ENCODE measurements at regions not wholly inside any gene's neighbourhood (a gene's known extent, or its start where the extent isn't known, plus 50 kb on each side); places are given as distances from the start of the nearest gene placed in this dataset.

DNA sequence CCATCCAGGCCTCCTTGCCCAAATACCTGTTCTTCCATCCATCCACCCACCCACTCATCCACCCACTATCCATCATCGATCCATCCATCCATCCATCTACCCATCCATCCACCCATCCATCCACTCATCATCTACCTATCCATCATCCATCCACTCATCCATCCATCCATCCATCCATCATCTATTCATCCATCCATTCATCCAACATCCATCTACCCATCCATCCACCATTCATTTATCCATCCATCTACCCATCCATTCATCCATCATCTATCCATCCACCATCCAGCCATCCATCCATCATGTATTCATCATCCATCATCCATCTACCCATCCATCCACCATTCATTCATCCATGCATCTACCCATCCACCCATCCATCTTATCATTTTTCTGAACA is 413.2 kb downstream of the CTTN start:
- no peak for TF ChIP-seq FOXM1 (IDR thresholded peaks at IDR 0.05; ENCODE audit: low read depth)
- TF ChIP-seq, protein P1, sequence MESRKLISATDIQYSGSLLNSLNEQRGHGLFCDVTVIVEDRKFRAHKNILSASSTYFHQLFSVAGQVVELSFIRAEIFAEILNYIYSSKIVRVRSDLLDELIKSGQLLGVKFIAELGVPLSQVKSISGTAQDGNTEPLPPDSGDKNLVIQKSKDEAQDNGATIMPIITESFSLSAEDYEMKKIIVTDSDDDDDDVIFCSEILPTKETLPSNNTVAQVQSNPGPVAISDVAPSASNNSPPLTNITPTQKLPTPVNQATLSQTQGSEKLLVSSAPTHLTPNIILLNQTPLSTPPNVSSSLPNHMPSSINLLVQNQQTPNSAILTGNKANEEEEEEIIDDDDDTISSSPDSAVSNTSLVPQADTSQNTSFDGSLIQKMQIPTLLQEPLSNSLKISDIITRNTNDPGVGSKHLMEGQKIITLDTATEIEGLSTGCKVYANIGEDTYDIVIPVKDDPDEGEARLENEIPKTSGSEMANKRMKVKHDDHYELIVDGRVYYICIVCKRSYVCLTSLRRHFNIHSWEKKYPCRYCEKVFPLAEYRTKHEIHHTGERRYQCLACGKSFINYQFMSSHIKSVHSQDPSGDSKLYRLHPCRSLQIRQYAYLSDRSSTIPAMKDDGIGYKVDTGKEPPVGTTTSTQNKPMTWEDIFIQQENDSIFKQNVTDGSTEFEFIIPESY (IDR thresholded peaks at IDR 0.05; ENCODE audit: borderline replicate concordance, low read depth), result no peak
- TF ChIP-seq EZH2phosphoT487 (IDR thresholded peaks at IDR 0.05; ENCODE audit: borderline replicate concordance, low read depth), result no peak
- TF ChIP-seq SIN3A (IDR thresholded peaks at IDR 0.05; ENCODE audit: borderline replicate concordance, low read depth, low read length), result no peak
- TF ChIP-seq NRF1 (IDR thresholded peaks at IDR 0.05; ENCODE audit: low read depth, low read length), result no peak
- TF ChIP-seq, protein P2, sequence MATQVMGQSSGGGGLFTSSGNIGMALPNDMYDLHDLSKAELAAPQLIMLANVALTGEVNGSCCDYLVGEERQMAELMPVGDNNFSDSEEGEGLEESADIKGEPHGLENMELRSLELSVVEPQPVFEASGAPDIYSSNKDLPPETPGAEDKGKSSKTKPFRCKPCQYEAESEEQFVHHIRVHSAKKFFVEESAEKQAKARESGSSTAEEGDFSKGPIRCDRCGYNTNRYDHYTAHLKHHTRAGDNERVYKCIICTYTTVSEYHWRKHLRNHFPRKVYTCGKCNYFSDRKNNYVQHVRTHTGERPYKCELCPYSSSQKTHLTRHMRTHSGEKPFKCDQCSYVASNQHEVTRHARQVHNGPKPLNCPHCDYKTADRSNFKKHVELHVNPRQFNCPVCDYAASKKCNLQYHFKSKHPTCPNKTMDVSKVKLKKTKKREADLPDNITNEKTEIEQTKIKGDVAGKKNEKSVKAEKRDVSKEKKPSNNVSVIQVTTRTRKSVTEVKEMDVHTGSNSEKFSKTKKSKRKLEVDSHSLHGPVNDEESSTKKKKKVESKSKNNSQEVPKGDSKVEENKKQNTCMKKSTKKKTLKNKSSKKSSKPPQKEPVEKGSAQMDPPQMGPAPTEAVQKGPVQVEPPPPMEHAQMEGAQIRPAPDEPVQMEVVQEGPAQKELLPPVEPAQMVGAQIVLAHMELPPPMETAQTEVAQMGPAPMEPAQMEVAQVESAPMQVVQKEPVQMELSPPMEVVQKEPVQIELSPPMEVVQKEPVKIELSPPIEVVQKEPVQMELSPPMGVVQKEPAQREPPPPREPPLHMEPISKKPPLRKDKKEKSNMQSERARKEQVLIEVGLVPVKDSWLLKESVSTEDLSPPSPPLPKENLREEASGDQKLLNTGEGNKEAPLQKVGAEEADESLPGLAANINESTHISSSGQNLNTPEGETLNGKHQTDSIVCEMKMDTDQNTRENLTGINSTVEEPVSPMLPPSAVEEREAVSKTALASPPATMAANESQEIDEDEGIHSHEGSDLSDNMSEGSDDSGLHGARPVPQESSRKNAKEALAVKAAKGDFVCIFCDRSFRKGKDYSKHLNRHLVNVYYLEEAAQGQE (IDR thresholded peaks at IDR 0.05; ENCODE audit: low read depth, low read length), result no peak
- TF ChIP-seq POLR2AphosphoS5 (IDR thresholded peaks at IDR 0.05; ENCODE audit: low read depth, low read length), result no peak
- no peak for TF ChIP-seq JUND (IDR thresholded peaks at IDR 0.05)
- no peak for TF ChIP-seq ELF1 (IDR thresholded peaks at IDR 0.05)
- TF ChIP-seq, protein P3, sequence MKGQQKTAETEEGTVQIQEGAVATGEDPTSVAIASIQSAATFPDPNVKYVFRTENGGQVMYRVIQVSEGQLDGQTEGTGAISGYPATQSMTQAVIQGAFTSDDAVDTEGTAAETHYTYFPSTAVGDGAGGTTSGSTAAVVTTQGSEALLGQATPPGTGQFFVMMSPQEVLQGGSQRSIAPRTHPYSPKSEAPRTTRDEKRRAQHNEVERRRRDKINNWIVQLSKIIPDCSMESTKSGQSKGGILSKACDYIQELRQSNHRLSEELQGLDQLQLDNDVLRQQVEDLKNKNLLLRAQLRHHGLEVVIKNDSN (IDR thresholded peaks at IDR 0.05; ENCODE audit: borderline replicate concordance, low read depth), result no peak
- TF ChIP-seq, protein P4, sequence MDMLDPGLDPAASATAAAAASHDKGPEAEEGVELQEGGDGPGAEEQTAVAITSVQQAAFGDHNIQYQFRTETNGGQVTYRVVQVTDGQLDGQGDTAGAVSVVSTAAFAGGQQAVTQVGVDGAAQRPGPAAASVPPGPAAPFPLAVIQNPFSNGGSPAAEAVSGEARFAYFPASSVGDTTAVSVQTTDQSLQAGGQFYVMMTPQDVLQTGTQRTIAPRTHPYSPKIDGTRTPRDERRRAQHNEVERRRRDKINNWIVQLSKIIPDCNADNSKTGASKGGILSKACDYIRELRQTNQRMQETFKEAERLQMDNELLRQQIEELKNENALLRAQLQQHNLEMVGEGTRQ (IDR thresholded peaks at IDR 0.05; ENCODE audit: borderline replicate concordance, low read depth, low read length), result no peak
- TF ChIP-seq FOXJ3 (CRISPR knock-in tag; IDR thresholded peaks at IDR 0.05), result no peak
- Histone ChIP-seq H3K9ac (no peak overlapping the region), H3F3A (replicated peaks; ENCODE audit: insufficient read depth) (no peaks in the 10 kb centered on the region), H2AFZ (ENCODE audit: low read depth) (no peak overlapping the region), H3K27ac (ENCODE audit: low read depth in 2 of 2, low read length in 1 of 2) (no peak overlapping the region), H3K4me2 (no peak overlapping the region), H3K9me3 (no peaks in the 10 kb centered on the region), H3K4me1 (ENCODE audit: control insufficient read depth in 1 of 2, insufficient read depth in 2 of 2, low read depth in 1 of 2, low read length in 1 of 2) (peaks cover 0 to 2% of the 10 kb centered on the region in 2 experiments; a peak in 1 of 4 replicates), H3K4me3 (ENCODE audit: low read depth in 2 of 2, low read length in 1 of 2) (no peak overlapping the region), H4K20me1 (ENCODE audit: insufficient read depth) (no peaks in the 10 kb centered on the region), H3K36me3 (replicated peaks in 1 of 2; ENCODE audit: control insufficient read depth in 1 of 2, insufficient read depth in 2 of 2, low read length in 1 of 2) (no peaks in the 10 kb centered on the region), H3K9me2 (no peaks in the 10 kb centered on the region), H3K27me3 (ENCODE audit: insufficient read depth) (no peaks in the 10 kb centered on the region), H3K79me2 (ENCODE audit: insufficient read depth) (no peaks in the 10 kb centered on the region)
- ChIA-PET POLR2A (no interaction called here), CTCF (interaction anchor here (1.1 to 2.9 kb wide), 2 partner anchors 15 to 269 kb away, joined by 4 to 11 read pairs; no protein-coding TSS in a partner anchor)
- no peak for DNase-seq
- 45% methylated on average over 1 of the region's 1 CpG for WGBS (ENCODE audit: low lambda C conversion rate)

All from SK-N-SH (cell line).